HG02870 (cell line): ENCODE measurements at regions not wholly inside any gene's neighbourhood (a gene's known extent, or its start where the extent isn't known, plus 50 kb on each side); places are given as distances from the start of the nearest gene placed in this dataset.
A peak's percentile ranks its signal among the peaks of the same experiment; 100 is the strongest.
"Not testable (repeated sequence)": the region's sequence is repeated elsewhere in the genome, so short reads cannot be mapped to it uniquely, and the experiment has no call there.

Experiments used
- ATAC-seq: cut with Tn5 transposase; IDR thresholded peaks from one replicate; pipeline ENCODE4 v1.9.1; 2021; ENCODE audit warnings: mild to moderate bottlenecking, moderate library complexity; ENCODE audit not compliant: unreplicated experiment

DNA sequence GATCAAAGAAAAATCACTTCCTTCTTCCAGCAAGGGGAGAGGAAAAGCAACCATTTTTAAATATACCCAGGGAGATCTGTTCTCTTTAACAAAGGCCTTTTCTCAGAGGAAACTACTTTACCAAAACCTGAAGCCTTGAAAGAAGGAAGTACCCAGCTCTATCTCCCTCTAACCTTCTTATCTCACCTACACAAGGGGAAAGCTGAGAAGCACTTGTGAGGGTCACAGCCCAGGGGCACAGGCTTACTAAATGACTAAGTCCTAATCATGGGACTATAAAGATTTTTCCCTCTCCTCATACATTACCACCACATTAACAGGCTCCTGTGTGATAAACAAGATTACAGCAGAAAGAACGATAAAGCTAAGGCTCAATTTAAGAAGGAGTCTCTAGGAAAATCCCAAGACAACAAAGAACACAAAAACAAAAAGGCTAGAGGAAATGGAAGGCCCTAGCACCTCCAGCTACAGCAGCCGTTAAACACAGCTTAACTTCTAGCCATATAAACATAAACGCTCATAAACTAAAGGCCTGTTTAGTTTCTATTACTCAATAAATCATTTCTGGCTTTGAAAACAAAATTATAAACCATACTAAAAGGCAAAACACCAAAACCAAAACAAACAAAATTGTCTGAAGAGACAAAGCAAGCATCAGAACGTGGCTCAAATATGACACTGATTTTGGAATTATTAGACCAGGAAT, 284.9 kb upstream of the ECI2 start:
- no peak for ATAC-seq

DNA sequence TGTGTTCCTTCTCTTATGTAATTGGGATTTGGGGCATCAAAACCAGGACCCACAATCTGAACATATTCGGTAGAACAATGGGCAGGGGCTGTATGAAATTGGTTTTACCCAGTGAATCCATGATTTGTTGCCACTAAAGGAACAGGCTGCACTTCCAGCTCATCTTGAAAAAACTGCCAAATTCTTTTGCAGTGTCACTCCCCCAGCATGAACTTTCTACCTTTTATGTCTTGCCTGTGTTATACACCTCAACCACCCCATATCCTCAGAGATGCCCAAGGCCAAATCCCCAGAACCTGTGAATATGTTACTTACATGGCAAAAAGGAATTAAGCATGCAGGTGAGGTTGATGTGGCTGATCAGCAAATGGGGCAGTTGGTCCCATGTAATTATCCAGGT, 280.2 kb upstream of the ECI2 start:
- no peak for ATAC-seq

DNA sequence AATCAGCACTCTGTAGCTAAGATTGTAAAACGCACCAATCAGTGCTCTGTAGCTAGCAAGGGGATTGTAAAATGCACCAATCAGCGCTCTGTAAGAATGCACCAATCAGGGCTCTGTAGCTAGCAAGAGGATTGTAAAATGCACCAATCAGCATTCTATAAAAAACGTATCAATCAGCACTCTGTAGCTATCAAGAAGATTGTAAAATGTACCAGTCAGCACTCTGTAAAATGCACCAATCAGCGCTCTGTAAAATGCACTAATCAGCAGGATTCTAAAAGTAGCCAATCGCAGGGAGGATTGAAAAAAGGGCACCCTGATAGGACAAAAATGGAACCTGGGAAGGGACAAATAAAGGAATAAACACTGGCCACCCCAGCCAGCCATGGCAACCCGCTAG, 278.7 kb upstream of the ECI2 start:
- ATAC-seq: not testable (repeated sequence)

DNA sequence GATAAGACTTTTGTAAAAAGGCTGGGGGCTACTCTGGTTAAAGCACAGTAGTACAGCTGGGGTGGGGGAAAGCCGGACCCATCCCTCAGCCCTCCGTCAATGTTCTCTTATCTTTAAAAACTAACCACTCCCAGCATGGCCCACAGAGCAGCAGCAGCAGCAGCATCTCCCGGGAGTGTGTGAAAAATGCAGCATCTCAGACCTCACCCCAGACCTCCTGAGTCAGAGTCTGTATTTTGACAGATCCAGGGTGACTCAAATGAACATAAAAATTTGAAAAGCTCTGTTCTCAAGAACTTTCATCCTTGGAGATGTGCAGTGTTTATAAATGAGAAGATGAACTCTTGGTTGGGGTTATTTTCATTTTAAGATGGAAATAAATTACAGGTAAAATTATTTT, 277.7 kb upstream of the ECI2 start:
- no peak for ATAC-seq

DNA sequence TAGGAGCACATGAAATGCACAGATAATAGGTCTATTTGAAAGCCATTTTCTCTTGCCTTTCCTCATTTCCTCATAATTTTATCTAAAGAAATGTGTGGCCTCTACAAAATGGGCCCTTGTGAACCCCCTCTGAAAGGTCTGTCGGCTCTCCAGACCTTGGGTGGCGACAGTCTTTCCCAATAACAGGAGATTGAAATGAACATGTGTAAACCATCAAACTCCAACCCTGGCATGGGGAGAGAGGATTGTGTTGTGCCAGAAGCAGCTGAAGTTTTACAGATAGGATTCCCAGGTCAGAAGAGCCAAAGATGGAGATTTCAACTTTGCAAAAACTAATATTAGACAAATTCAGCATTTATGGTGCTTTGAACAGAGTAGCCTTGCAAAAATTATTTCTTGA, 277.1 kb upstream of the ECI2 start:
- ATAC-seq: no peak

DNA sequence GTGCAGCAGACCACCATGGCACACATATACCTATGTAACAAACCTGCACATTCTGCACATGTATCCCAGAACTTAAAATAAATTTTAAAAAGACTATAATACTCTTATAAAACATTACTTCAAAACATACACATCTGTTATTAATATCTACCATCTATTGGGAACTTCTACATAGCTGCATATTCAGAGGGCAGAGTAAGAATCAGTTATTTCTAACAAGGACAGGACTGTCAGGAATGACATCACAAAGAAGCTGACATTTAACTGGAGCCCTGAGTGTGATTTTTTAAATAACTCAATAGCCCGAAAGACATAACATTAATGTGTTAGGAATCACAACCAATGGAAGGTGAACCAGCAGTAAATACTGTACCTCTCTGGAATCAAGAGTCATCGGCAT, 276.7 kb upstream of the ECI2 start:
- no peak for ATAC-seq

DNA sequence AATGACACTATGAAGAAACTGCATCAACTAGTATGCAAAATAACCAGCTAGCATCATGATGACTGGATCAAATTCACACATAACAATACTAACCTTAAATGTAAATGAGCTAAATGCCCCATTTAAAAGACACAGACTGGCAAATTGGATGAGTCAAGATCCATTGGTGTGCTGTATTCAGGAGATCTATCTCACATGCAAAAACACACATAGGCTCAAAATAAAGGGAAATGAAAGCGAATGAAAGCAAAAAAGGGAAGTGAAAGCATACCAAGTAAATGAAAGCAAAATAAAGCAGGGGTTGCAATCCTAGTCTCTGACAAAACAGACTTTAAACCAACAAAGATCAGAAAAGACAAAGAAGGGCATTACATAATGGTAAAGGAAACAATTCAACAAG, 272.3 kb upstream of the ECI2 start:
- peak; percentile 69 for ATAC-seq

DNA sequence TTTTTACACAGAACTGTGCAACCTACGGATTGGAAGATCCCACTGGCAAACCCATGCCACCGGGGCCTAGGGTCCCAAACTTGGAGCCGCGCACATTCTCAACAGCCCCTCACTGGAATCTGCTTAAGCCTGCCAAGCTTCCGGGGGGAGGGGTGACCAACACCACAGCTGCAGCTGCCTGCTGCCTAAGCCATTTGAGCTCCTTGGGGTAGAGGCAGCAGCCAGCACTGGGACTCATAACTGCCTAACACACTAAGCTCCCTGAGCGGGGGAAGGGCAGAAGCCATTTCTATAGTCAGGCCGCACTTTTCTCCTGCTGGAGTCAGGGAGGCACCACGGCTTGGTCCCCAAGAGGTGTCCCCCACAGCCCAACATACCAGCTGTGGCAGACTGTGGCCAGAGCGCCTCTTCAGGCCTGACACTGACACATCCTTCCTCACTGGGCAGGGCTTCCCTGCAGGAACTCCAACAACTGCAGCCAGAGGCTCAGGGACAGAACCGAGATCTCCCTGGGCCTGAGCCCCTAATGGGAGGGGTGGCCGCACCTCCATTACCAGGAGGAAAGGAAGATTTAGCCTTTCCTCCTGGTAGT, 270.3 kb upstream of the ECI2 start:
- no peak for ATAC-seq

DNA sequence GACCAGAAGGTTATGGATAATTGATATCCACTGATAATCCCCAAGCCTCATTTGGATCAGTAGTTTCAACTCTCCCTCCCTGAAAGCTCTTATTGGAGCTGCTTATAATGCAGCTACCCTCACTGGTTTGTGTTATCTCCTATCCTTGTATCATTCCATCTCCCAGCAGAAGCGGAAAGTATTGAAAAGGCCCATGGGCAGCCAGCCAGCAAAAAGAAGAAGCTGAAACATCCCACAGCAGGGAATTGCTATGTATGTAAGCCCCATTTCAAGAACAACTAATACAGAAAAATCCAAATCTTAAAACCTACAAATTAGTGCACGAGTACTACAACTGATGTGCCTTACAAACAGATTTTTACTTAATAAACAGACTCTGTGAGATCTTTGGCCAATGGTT, 269.0 kb upstream of the ECI2 start:
- no peak for ATAC-seq

DNA sequence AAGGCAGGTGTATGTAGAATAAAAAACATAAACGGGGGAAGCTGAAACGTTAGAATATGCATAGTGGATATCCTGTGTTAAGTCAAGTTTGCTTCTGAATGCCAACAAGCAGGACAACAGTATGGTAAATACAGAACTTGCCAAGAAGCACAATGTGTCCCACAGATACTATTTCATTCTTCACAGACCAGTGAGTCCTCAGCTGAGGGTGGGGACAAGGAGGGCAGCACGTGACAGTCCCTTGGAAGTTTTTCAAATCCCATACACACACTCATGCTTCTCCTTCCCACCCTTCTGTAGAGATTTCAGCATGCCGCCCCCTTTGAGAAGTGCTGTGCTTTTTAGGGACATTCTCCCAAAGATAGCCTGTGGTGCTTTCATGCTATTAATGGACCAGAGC, 268.5 kb upstream of the ECI2 start:
- ATAC-seq: no peak

DNA sequence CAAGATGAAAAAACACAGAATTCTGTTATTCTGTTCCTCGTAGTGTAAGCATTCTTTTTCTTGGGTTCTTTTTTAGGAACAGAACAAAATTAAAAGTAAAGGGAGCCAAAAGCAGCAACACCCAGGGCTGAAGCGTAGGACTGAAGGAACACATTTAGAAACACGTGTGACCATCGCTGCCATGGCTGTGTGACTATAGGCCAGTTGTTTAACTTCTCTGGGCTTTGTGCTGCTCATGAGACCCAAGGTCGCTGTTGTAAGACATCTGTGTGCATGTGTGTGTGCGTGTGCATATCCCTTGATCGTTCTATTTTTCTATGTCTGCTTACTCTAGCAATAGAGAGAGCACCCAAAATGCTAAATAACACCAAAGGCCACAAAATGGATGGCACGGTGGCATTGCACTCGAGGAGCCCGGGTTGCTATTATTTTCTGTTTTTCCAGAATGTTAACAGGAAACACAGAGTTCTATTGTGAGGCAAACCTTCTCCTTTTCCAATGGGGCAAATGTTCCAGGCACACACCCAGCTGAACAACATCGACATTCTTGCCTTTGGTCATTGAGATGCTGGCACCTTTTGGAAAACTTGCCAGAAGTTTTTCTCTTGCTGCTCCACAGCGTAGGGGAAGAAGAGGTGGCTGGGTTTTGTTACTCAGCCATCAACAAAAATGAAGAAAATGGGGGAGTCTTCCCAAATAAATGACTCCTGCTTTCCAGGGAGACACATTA, 267.8 kb upstream of the ECI2 start:
- no peak for ATAC-seq

DNA sequence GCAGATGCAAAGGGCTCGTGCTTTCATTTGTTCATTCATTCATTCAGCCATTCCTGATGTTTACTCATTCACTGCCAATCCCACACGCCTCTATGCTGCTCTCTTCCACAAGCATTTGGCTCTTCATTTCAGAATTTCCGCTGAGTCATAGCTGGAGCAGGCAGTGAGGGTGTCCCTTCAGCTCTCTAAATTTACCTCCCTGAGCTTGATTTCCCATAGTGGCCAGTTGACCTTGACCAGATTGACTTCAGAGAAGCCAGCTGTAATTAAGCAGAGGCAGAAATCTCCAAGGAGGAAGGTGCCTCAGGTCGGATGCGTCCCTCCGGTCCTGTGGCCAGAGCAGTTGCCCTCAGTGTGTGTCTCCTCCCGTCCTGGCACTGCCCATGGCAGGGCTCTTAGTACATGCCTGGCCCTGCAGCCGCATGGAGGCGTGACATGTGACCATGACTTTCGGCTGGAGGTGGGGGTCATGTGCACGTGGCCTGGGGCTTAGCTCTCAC, 267.2 kb upstream of the ECI2 start:
- no peak for ATAC-seq

DNA sequence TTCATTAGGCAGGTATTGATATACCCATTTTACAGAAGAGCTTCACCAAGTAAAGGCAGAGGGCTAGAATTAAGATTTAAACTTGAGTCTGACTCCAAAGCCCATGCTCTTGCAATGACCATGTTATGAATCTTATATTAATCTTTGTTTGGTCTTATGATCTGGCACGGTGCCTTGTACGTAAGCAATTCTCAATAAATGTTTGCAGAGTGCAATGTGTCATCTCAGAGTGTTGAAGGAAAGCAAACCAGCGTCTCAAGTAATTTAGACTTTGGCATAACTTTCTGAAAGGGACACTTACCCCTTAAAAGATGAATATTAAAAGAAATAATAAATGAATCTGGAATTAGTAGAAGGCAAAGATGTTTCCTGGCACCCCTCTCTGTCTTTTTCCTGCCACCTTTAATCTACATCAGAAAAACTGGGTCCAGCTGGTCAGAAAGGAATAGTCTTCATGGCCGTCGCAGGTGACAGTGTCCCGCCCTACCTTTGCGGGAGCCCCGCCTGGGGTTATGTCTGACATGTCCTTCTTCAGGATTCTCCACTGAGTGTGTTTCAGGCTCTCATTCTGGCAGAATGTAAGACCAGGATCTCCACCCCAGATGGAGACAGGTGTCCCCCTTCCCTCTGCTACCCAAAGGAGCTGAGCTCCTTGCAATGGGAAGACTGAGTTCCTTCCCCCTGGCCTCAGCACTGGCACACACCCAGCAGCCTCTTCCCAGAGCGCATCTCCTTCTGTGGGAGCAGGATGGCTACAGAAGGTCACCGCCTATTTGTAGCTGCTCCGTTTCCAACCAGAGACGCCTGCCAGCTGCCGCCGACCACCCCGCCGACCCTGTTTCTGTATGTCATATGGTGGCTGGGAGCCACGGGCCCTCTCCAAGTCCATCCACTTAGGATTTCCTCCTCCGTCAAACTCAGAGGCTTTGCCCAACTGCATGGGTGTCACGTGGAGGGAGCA, 266.3 kb upstream of the ECI2 start:
- ATAC-seq: no peak

DNA sequence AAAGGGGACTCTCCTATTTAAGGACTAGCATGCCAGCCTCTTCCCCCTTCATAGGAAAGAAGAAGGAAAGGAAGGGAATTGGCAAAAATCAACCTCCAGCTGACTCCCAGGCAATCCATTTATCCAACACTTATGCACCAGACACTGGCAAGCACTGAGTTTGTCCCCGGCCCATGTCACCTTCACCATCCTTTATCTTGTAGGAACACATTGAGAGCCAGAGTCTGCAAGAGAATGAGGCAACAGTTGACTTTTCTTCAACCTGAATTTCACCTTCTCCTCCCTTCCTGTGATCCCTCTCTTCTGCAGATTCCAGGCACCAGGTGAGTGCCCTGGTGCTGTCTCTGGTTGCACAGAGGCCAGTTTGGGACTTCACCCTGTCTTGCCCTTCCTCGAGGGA, 264.3 kb upstream of the ECI2 start:
- no peak for ATAC-seq

DNA sequence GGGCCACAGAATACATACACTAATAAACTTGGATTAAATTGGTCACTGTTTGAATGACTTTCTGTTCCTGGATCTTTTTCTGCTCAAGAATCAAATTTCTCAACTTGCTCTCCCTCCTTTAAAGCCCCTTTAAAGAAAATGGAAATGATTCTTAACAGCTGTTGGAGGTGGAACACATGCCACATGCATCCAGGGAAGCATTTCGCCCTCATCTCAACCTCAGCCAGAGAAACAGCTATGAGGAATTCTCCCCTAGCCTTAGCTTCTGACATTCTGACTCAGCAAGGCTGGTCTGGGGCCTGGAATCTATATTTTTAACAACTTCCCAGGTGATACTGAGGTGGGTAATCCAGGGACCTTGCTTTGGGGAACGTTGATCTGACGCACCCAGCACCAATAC, 263.4 kb upstream of the ECI2 start:
- ATAC-seq: no peak

DNA sequence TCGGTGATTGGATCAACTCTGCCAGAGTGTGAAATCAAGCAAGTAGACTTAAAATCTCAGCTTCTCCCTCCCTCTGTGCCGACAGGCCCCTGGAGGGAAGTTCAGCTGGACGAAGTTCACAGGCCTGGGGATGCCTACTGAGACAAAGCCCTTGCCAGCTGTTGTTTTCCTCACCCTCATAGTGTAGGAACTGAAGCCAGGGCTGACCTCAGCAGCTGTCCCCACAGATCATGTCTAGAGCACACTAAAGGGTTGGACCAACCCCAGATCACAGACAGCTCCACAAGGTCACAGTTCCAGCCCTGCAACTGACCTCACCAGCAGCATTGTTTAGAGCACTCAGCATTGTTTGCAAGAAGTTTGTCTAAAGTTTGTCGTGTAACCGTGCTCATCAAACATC, 261.9 kb upstream of the ECI2 start:
- no peak for ATAC-seq

DNA sequence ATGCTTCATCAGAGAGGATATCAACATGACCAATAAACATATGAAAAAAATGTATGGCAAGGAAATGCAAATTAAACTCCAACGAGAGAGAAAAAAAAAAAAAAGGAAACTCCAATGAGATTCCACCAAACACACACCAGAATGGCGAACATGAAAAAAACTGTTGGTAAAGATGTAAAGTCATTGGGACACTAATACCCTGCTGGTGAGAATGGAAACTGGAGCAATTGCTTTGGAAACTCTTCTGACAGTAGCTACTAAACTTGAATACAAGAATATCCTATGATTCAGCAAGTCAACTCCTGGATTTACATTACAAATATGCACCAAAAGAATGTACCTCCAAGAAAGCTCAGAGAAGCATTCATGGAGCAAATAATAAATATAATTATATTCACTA, 260.7 kb upstream of the ECI2 start:
- ATAC-seq: no peak

DNA sequence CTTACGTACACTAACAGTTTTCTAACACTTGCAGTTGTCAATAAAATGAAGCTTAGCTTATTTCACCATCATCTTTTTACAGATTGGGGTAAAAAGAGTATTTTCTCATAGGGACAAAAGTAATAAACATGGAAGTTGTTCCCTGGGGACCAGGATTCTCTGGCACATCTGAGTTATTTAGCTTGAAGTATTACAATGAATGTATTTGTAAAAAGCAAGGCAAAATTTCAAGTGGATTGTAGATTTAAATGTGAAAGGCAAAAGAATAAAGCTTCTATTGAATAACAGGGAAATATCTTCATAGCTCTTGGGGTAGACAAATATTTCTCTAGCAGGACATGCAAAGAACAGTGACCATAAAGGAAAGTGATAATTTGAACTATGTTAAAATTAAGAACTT, 260.0 kb upstream of the ECI2 start:
- no peak for ATAC-seq

DNA sequence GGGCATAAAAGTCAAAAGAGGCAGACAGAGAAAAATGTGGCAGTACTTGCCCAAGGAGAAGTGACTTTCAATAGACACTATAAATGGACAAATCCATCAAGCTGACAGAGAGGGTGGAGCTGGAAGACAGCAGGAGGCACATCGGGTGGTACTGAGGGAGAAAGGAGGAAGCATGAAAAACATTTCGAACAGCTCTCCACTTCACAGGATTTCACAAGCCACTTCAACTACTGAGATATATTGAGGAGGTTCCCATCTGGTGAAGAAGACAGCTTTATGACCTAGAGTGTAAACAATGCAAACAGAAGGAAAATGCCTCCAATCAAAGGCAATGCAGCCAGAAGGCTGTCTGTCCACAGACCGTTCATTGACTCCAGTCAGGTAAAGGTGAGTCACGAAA, 259.4 kb upstream of the ECI2 start:
- no peak for ATAC-seq

DNA sequence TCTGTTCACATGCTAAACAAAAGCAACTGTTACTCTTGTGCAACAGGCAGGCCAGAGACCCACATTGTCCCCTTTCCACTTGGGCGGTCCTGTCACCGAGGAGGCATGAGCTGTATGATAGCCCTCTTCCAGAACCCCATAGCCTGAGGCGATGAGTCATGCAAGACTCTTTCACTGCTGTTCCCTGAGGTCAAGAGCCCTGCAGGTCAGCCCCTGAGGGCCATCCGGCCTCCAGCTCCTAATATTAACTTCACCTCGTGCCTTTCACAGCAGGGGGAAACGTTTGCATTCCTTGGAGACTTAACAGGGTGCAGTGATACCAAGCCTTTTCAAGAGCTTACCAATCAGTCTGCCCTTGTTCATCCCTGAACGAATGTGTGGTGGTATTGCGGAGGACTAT, 253.3 kb upstream of the ECI2 start:
- no peak for ATAC-seq

DNA sequence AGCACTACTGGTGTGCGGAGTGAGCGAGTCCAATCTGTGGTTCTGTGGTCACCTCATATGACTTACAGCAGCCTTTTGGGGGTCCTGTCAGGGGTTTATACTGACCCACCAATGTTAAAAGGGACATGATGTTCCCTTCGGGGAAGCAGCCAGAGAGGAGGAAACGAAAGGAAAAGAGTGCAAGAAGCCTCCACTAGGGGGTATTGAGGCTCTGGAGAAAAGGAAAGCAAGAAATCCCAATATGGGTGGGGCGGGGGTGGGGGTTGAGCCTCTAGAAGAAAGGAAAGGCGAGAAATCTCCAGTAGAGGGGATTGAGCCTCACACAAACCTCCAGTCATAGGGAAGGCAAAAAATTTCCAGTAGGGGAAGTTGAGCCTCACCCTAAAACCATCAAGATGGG, 249.3 kb upstream of the ECI2 start:
- no peak for ATAC-seq
